Right cardiac atrium (tissue), 5 donors: ENCODE measurements at regions not wholly inside any gene's neighbourhood (a gene's known extent, or its start where the extent isn't known, plus 50 kb on each side); places are given as distances from the start of the nearest gene placed in this dataset.

Source experiments
- ATAC-seq, 2 donors: fragments of 200-7000 bp; cut with Tn5 transposase; one replicate each; pipeline versions ENCODE4 v1.8.0 to v1.9.1; 2020; ENCODE audit warnings: moderate library complexity in 2 of 2, mild to moderate bottlenecking in 1 of 2
- DNase-seq, 3 donors: peaks; one replicate each; pipeline ENCODE4 v3.0.0-alpha.2; 2020
- H3K27ac ChIP-seq: one replicate; pipeline ENCODE4 v1.5.1; 2013; ENCODE audit warnings: mild to moderate bottlenecking, low read length, control low read depth, moderate library complexity
- H3K27me3 ChIP-seq: one replicate; pipeline ENCODE4 v1.6.1; 2013; ENCODE audit not compliant: control insufficient read depth, insufficient read depth
- H3K4me1 ChIP-seq: one replicate; pipeline ENCODE4 v1.6.1; 2013; ENCODE audit warnings: low read length; ENCODE audit not compliant: control insufficient read depth, insufficient read depth
- H3K4me3 ChIP-seq: one replicate; pipeline ENCODE4 v1.5.1; 2013; ENCODE audit warnings: low read length, control low read depth
- H3K9me3 ChIP-seq: one replicate; pipeline ENCODE4 v1.6.1; 2013; ENCODE audit warnings: low read length; ENCODE audit not compliant: control insufficient read depth
- WGBS: extraction: QIAGEN DNeasy Blood & Tissue Kit; methylation state at CpG from one replicate; pipeline ENCODE4 v1.1.7; 2013; 5-methylcytosine and 5-hydroxymethylcytosine counted together
- intact Hi-C, 4 donors: fragments of 100-400 bp; cut with DNase I; formaldehyde crosslinking; loops; one replicate each; pipeline versions ENCODE4 v1.11.0 to v1.14.0; 2022 to 2023
- donor health status: healthy with polysubstance abuse.
- donor health status: DM: no; HTN: yes; CAD: no.
- donor health status: DM: no; HTN: no; CAD: no.
- donor health status: DM: no; HTN: yes; CAD: no; lungs with severe emphysema.
- donor health status: DM: yes; HTN: yes; CAD: no.

DNA sequence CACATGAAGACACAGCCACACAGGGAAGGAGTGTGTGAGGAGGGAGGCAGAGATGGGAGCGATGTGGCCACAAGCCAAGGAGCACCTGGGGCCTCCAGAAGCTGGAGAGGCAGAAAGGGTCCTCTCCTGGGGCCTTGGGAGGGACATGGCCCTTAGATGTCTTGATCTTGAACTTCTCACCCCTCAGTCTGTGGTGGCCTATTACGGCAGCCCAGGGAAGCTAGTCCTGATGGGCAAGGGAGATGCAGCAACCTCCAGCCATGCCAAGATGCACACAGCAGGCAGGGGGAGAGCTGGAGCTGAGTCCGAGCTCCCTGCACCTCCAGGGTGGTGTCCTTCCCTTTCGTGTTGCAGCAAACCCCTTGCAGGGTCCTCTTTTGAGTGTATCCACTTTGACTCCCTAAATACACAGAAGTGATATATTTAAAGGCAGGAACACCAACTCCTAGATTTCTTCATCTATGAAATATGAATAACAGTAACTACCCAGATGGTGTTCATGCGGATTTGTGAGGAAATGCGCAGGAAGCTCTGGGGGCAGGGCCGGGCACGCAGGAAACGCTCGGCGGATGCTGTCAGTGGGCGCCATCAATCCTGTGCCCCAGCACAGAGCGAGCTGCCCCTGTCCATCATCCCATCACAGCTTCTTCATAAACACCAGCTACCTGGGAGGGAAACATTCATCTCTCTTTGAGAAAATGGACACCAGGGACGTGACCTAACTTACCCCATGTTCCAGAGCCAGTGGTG is 230.4 kb upstream of the MYT1L start:
- 84% methylated on average over 14 of the region's 14 CpGs for WGBS
- H3K9me3 ChIP-seq = no peaks in the 10 kb centered on the region
- no peaks in the 10 kb centered on the region for H3K4me1 ChIP-seq
- no peaks in the 10 kb centered on the region for H3K27me3 ChIP-seq
- intact Hi-C loops = no loop called here
- H3K27ac ChIP-seq = no peak overlapping the region
- ATAC-seq (no peak), DNase-seq (no peak)
- H3K4me3 ChIP-seq = no peak overlapping the region

DNA sequence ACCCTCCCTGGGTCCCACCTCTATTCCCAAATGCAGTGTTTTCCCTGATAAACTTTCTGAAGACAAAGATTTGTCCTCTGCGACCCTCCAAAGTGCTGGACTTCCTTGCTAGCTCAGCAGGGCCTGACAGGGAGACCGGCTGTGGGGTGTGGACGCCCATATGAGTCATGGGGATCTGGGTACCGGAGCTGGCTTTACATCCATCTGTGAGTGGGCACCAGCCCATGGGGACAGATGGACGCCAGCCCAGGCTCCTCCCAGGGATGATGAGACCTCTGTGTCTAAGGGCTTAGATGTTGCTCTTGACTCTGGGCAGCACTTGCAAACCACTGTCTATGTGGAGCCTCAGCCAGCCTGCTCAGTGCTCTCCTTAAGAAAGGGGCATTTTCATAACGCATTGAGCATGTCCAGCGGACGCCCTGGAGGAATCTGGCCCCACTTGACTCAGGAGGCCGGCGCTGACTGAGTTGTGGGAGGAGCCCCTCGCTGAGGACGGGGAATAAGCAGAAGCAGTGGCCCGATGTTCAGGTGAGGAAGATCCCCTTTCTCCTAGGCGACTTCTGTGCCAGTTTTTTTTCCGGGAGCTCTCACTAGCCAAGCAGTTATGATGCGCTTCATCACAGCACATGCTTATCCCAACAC is 229.4 kb upstream of the MYT1L start:
- Histone ChIP-seq H3K4me3 (no peak overlapping the region), H3K27ac (no peak overlapping the region), H3K9me3 (no peaks in the 10 kb centered on the region), H3K4me1 (no peaks in the 10 kb centered on the region), H3K27me3 (no peaks in the 10 kb centered on the region)
- WGBS = 71% methylated on average over 16 of the region's 16 CpGs
- intact Hi-C loops = no loop called here
- ATAC-seq (no peak), DNase-seq (no peak)

GRCh38 chr2:2558476-2558875 is 227.4 kb upstream of the MYT1L start:
- no peak for DNase-seq
- H3K27me3 ChIP-seq = no peaks in the 10 kb centered on the region
- H3K27ac ChIP-seq = no peak overlapping the region
- H3K4me3 ChIP-seq = no peak overlapping the region
- intact Hi-C loops = no loop called here
- ATAC-seq = no peak
- H3K4me1 ChIP-seq = no peaks in the 10 kb centered on the region
- no peaks in the 10 kb centered on the region for H3K9me3 ChIP-seq
- WGBS = 84% methylated on average over 9 of the region's 9 CpGs

DNA sequence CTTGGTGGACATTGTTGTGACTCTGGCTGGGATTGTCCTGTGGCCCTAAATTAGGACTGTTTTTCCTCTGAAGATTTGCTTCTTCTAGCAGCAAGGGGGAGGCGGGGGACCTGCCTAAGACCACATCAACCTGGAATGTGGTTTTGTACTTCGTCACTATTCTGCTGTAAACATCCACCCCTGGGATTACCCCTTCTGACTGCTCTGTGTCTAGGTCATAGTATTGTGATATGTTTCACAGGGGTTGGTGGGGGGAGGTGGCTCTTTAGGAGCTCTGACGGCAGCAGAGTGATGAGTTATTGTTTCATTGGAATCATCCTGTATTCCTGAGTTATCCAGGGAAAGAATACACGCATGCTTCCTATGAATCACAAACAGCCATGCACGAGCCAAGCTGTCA is 226.4 kb upstream of the MYT1L start:
- no peaks in the 10 kb centered on the region for H3K9me3 ChIP-seq
- H3K4me3 ChIP-seq = no peak overlapping the region
- no peaks in the 10 kb centered on the region for H3K4me1 ChIP-seq
- ATAC-seq (no peak), DNase-seq (no peak)
- intact Hi-C loops = no loop called here
- 70% methylated on average over 5 of the region's 5 CpGs for WGBS
- no peak overlapping the region for H3K27ac ChIP-seq
- no peaks in the 10 kb centered on the region for H3K27me3 ChIP-seq

DNA sequence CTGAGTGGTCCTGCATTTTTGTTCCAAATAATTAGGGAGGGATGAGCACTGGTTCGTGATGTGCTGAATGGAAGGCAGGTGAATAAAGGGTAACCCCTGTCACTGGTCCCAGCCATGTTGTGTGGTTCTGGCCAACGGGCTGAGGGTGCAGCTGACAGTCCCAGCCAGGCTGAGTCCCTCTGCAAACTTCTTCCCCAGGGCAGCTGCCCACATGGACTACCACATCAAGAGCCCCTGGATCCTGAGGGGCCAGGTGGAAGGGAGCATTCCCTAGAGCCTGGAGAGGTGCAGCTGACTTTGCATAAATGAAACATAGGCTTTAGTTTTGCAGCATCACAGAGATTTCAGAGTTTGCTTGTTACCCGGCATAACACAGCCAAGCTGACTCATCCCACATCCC is 219.8 kb upstream of the MYT1L start:
- H3K27me3 ChIP-seq = no peaks in the 10 kb centered on the region
- intact Hi-C loops = no loop called here
- 69% methylated on average over 3 of the region's 3 CpGs for WGBS
- no peak overlapping the region for H3K4me3 ChIP-seq
- ATAC-seq = no peak
- no peak for DNase-seq
- no peak overlapping the region for H3K27ac ChIP-seq
- H3K9me3 ChIP-seq = no peaks in the 10 kb centered on the region
- H3K4me1 ChIP-seq = no peaks in the 10 kb centered on the region

GRCh38 chr2:2547911-2548310 is 216.8 kb upstream of the MYT1L start:
- DNase-seq (no peak), ATAC-seq (no peak)
- WGBS = 65% methylated on average over 4 of the region's 4 CpGs
- intact Hi-C loops = no loop called here
- Histone ChIP-seq H3K4me3 (no peak overlapping the region), H3K4me1 (no peaks in the 10 kb centered on the region), H3K27me3 (no peaks in the 10 kb centered on the region), H3K9me3 (no peaks in the 10 kb centered on the region), H3K27ac (no peak overlapping the region)

GRCh38 chr2:2547451-2547850 is 216.4 kb upstream of the MYT1L start:
- Histone ChIP-seq H3K27me3 (no peaks in the 10 kb centered on the region), H3K27ac (no peak overlapping the region), H3K9me3 (no peaks in the 10 kb centered on the region), H3K4me3 (no peak overlapping the region), H3K4me1 (no peaks in the 10 kb centered on the region)
- intact Hi-C loops = no loop called here
- ATAC-seq (no peak), DNase-seq (no peak)
- 70% methylated on average over 3 of the region's 3 CpGs for WGBS

- no peaks in the 10 kb centered on the region for H3K27me3 ChIP-seq
- no peak overlapping the region for H3K27ac ChIP-seq
- H3K4me1 ChIP-seq = no peaks in the 10 kb centered on the region
- DNase-seq (no peak), ATAC-seq (no peak)
- WGBS = 85% methylated on average over 9 of the region's 9 CpGs
- H3K4me3 ChIP-seq = no peak overlapping the region
- intact Hi-C loops = no loop called here
- no peaks in the 10 kb centered on the region for H3K9me3 ChIP-seq
Observed at GRCh38 chr2:2546046-2546445, 215.0 kb upstream of the MYT1L start.

DNA sequence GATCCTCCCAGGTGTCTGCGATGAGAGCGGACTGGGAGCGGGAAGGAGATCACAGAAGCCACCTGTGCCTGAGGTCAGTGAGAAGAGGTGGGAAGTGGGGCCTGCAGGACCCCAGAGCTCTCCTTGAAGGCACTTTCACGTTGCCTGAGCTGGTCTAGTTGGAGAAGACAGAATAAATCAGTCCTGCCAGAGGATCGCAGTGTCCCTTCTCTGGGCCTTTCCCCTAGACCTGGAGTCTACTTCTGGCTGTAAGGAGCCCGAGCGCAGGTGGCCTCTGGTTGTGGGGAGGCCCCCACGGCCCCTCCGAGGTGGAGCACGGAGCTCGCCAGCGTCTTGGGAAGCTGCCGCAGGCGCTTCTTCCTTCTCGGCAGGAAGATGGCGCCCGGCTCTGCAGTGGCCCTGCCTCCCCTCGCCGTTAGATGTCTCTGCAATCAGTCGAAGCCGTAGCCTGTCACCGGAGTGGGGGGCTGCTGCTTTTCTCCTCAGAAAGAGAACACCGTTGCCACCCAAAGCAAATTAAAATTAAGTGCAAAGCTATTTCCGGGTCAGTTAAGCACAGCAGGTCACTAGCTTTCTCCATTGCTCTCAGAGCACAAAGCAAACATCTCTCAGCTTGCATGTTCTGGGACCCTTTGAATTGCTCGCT is 212.0 kb upstream of the MYT1L start:
- ATAC-seq = no peak
- no peaks in the 10 kb centered on the region for H3K9me3 ChIP-seq
- intact Hi-C loops = no loop called here

GRCh38 chr2:2542316-2542715 is 211.2 kb upstream of the MYT1L start:
- DNase-seq (no peak), ATAC-seq (no peak)
- intact Hi-C loops = no loop called here
- Histone ChIP-seq H3K4me1 (no peaks in the 10 kb centered on the region), H3K9me3 (no peaks in the 10 kb centered on the region), H3K27me3 (no peaks in the 10 kb centered on the region), H3K27ac (no peak overlapping the region), H3K4me3 (no peak overlapping the region)
- WGBS = 79% methylated on average over 4 of the region's 4 CpGs

More for the DNA sequence above, 212.0 kb upstream of the MYT1L start:
- H3K27me3 ChIP-seq = no peaks in the 10 kb centered on the region
- no peak for DNase-seq
- no peak overlapping the region for H3K4me3 ChIP-seq
- H3K27ac ChIP-seq = no peak overlapping the region
- H3K4me1 ChIP-seq = no peaks in the 10 kb centered on the region
- 74% methylated on average over 25 of the region's 25 CpGs for WGBS

- peak in 1 of 2 donors; percentile 13 for ATAC-seq
- DNase-seq = no peak
- Histone ChIP-seq H3K4me3 (no peak overlapping the region), H3K27me3 (no peaks in the 10 kb centered on the region), H3K4me1 (no peaks in the 10 kb centered on the region), H3K9me3 (no peaks in the 10 kb centered on the region), H3K27ac (no peak overlapping the region)
- 82% methylated on average over 9 of the region's 9 CpGs for WGBS
- intact Hi-C loops = no loop called here
Observed at GRCh38 chr2:2540406-2540805, 209.3 kb upstream of the MYT1L start.
